Natural killer cell treated with Interleukin-12 subunit alpha and Interleukin-12 subunit beta and Interleukin-15 and Interleukin-18, amount 100 ng/mL, for 72 hours (primary cell): ENCODE measurements at regions not wholly inside any gene's neighbourhood (a gene's known extent, or its start where the extent isn't known, plus 50 kb on each side); places are given as distances from the start of the nearest gene placed in this dataset.
"Not testable (repeated sequence)": the region's sequence is repeated elsewhere in the genome, so short reads cannot be mapped to it uniquely, and the experiment has no call there.

Source experiments
- ATAC-seq, 2 donors: fragments of 150-1000 bp; cut with Tn5 transposase in 1 of 2; sonication (Bioruptor Pico), chemical (Tn5 transposase) in 1 of 2; 2 replicates each; pipeline ENCODE4 v1.10.0; 2021
- DNase-seq: peaks from one replicate; pipeline ENCODE4 v3.0.0; 2022; ENCODE audit warnings: low spot score
- H3K27ac Mint-ChIP-seq, 2 donors: 1 replicate in 1 of 2; 2 replicates in 1 of 2; pipeline ENCODE4 v1.8.0; 2022; ENCODE audit warnings: mixed read lengths in 2 of 2, mild to moderate bottlenecking in 1 of 2, moderate library complexity in 1 of 2
- H3K27me3 Mint-ChIP-seq, 2 donors: 1 replicate in 1 of 2; 2 replicates in 1 of 2; pipeline ENCODE4 v1.8.0; 2022; ENCODE audit warnings: mixed read lengths in 2 of 2
- H3K36me3 Mint-ChIP-seq: one replicate; pipeline ENCODE4 v1.8.0; 2022; ENCODE audit warnings: mixed read lengths
- H3K4me1 Mint-ChIP-seq, 2 donors: 1 replicate in 1 of 2; 2 replicates in 1 of 2; pipeline ENCODE4 v1.8.0; 2022; ENCODE audit warnings: low read depth in 2 of 2, mixed read lengths in 2 of 2, mild to moderate bottlenecking in 1 of 2
- H3K4me3 Mint-ChIP-seq: one replicate; pipeline ENCODE4 v1.8.0; 2022; ENCODE audit warnings: mixed read lengths
- H3K9me3 Mint-ChIP-seq: 2 replicates; pipeline ENCODE4 v1.8.0; 2022; ENCODE audit warnings: mixed read lengths

DNA sequence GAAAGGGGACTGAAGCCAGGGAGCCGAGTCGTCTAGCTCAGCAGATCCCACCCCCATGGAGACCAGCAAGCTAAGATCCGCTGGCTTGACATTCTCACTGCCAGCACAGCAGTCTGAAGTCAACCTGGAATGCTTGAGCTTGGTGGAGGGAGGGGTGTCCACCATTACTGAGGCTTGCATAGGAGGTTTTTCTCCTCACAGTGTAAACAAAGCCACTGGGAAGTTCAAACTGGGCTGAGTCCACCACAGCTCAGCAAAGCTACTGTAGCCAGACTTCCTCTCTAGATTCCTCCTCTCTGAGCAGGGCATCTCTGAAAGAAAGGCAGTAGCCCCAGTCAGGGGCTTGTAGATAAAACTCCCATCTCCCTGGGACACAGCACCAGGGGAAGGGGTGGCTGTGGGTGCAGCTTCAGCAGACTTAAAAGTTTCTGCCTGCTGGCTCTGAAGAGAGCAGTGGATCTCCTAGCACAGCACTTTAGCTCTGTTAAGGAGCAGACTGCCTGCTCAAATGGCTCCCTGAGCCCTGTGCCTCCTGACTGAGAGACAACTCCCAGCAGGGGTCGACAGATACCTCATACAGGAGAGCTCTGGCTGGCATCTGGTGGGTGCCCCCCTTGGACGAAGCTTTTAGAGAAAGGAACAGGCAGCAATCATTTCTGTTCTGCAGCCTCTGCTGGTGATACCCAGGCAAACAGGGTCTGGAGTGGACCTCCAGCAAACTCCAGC is 942.0 kb upstream of the ROBO1 start:
- not testable (repeated sequence) for ATAC-seq, DNase-seq, H3K4me1 Mint-ChIP-seq, H3K4me3 Mint-ChIP-seq, H3K27ac Mint-ChIP-seq, H3K27me3 Mint-ChIP-seq
- H3K36me3 Mint-ChIP-seq = peaks cover 11% of the 10 kb centered on the region
- peaks cover 24% of the 10 kb centered on the region for H3K9me3 Mint-ChIP-seq

DNA sequence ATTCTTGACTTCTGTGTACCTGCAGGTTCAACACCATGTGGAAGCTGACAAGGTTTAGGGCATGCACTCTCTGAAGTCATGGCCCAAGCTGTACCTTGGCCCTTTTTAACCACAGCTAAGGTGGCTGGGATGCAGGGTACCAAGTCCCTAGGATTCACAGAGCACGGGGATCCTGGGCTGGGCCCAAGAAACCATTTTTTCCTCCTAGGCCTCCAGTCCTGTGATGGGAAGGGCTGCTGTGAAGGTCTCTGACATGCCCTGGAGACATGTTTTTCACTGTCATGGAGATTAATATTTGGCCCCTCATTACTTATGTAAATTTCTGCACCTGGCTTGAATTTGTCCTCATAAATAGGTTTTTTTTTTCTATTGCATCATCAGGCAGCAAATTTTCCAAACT is 937.5 kb upstream of the ROBO1 start:
- no peaks in the 10 kb centered on the region for H3K27me3 Mint-ChIP-seq
- no peak overlapping the region for H3K27ac Mint-ChIP-seq
- no peaks in the 10 kb centered on the region for H3K36me3 Mint-ChIP-seq
- H3K9me3 Mint-ChIP-seq = peaks cover 4% of the 10 kb centered on the region
- no peak for DNase-seq
- no peak overlapping the region for H3K4me3 Mint-ChIP-seq
- ATAC-seq = no peak
- H3K4me1 Mint-ChIP-seq = no peaks in the 10 kb centered on the region

DNA sequence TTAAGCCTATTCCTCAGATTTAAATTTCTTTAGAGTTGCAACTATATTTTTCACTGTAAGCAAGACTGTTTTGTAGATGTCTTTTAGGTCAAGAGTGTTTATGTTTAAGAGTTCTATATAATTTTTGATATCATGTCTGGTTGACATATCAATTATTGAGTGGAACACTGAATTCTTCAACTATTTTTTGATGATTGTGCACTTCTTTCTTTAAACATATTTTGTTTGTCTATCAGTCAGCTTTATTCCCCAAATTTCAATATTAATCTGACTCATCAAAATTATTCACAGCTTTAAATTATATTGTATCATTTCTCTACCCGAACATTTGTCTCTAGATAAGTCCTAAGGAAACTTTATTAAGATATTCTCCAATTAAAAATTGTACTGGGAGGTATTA is 933.6 kb upstream of the ROBO1 start:
- H3K36me3 Mint-ChIP-seq = no peaks in the 10 kb centered on the region
- ATAC-seq (no peak), DNase-seq (no peak)
- H3K4me1 Mint-ChIP-seq = no peaks in the 10 kb centered on the region
- no peak overlapping the region for H3K4me3 Mint-ChIP-seq
- peaks cover 9% of the 10 kb centered on the region for H3K9me3 Mint-ChIP-seq
- no peaks in the 10 kb centered on the region for H3K27me3 Mint-ChIP-seq
- H3K27ac Mint-ChIP-seq = no peak overlapping the region

- Mint-ChIP-seq H3K36me3 (peaks cover 1% of the 10 kb centered on the region), H3K4me3 (no peak overlapping the region), H3K9me3 (peaks cover 8% of the 10 kb centered on the region), H3K4me1 (no peaks in the 10 kb centered on the region), H3K27me3 (no peaks in the 10 kb centered on the region), H3K27ac (no peak overlapping the region)
- DNase-seq = no peak
- ATAC-seq = no peak
Measured at GRCh38 chr3:80697291-80697690, 929.5 kb upstream of the ROBO1 start.

- no peak for DNase-seq
- H3K4me1 Mint-ChIP-seq = no peaks in the 10 kb centered on the region
- peaks cover 5% of the 10 kb centered on the region for H3K36me3 Mint-ChIP-seq
- no peaks in the 10 kb centered on the region for H3K27me3 Mint-ChIP-seq
- H3K27ac Mint-ChIP-seq = no peak overlapping the region
- peaks cover 11% of the 10 kb centered on the region for H3K9me3 Mint-ChIP-seq
- H3K4me3 Mint-ChIP-seq = no peak overlapping the region
- ATAC-seq = no peak
Measured at GRCh38 chr3:80696280-80696679, 928.5 kb upstream of the ROBO1 start.

DNA sequence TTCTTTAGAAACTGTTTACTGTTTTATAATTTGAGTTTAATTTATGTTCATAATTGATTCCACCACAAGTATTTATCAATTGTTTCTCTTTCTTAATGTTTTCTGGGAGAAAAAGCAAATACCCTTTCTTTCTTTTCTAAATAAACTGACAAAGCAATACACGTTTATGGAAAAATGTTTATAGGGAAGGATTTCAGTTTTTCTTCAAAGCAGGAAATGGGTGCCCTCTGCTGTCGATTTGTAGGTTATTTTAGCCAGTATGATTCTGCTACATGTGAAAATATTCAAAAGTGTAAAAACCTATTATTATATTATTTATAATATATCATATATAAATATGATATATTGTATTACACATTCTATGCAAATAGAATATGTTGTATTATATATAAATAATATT is 921.0 kb upstream of the ROBO1 start:
- Mint-ChIP-seq H3K36me3 (peaks cover 5% of the 10 kb centered on the region), H3K4me3 (no peak overlapping the region), H3K27ac (no peak overlapping the region), H3K4me1 (no peaks in the 10 kb centered on the region), H3K9me3 (peaks cover 7% of the 10 kb centered on the region), H3K27me3 (no peaks in the 10 kb centered on the region)
- DNase-seq (no peak), ATAC-seq (no peak)

DNA sequence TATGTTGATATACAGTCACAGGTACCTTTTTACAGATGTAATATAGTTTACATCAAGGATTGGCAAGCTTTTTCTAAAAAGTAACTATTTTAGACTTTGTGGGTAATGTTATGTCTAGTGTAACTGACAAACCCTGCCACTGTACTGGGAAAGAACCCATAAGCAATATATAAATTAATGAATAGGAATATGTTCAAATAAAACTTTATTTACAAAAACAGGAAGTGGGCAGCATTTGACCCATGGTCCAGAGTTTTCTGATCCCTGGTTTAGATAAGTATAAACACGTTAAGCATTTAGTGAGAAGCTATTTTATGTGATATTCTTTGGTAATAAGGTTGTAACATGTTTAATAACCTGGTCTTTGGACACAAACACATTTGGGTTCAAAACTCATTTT is 915.2 kb upstream of the ROBO1 start:
- Mint-ChIP-seq H3K27me3 (no peaks in the 10 kb centered on the region), H3K4me3 (no peak overlapping the region), H3K27ac (no peak overlapping the region), H3K36me3 (no peaks in the 10 kb centered on the region), H3K9me3 (peaks cover 3% of the 10 kb centered on the region), H3K4me1 (no peaks in the 10 kb centered on the region)
- DNase-seq (no peak), ATAC-seq (no peak)

GRCh38 chr3:80682235-80682634 is 914.4 kb upstream of the ROBO1 start:
- ATAC-seq = no peak
- Mint-ChIP-seq H3K36me3 (no peaks in the 10 kb centered on the region), H3K27ac (no peak overlapping the region), H3K27me3 (no peaks in the 10 kb centered on the region), H3K9me3 (peaks cover 5% of the 10 kb centered on the region), H3K4me3 (no peak overlapping the region), H3K4me1 (no peaks in the 10 kb centered on the region)
- DNase-seq = no peak

DNA sequence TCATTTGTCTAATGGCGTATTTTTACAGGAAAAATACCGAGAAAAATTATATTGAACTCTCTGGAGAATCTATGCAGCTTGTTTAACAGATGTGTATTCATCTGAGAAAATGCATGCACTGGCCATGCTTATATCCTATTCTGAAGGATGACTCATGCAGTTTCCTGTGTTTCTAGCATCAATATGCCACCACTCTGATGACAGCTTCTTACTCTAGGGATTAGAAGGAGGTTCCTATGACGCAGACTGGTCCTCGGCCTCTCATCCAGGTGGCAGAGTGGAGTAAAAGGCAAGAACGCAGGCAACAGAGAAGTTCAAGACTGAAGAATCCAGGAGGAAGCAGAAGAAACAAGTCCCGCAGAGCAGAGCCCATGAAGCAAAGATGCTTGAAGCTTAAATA is 910.0 kb upstream of the ROBO1 start:
- ATAC-seq = no peak
- no peak for DNase-seq
- peaks cover 5% of the 10 kb centered on the region for H3K9me3 Mint-ChIP-seq
- no peaks in the 10 kb centered on the region for H3K27me3 Mint-ChIP-seq
- H3K36me3 Mint-ChIP-seq = no peaks in the 10 kb centered on the region
- no peak overlapping the region for H3K27ac Mint-ChIP-seq
- no peaks in the 10 kb centered on the region for H3K4me1 Mint-ChIP-seq
- H3K4me3 Mint-ChIP-seq = no peak overlapping the region

DNA sequence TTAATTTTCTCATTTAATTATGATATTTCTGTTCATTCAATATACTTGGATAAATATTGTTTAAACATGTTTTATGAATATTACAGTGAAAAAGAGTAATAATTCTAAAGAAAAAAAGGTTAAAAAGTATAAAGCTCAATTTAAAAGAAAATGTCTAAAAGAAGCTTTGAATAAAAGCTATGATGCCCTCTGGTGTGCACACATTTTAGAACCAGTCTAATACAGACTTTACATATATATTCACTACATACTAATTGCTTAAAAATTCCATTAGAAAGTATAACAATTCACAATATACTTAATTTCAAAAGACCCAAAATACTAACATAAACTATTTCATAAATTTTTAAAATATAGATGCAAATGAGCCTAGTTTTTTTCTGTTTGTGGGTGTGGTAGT is 909.1 kb upstream of the ROBO1 start:
- no peak for ATAC-seq
- H3K4me1 Mint-ChIP-seq = no peaks in the 10 kb centered on the region

GRCh38 chr3:80676261-80676660 is 908.5 kb upstream of the ROBO1 start:
- Mint-ChIP-seq H3K27ac (no peak overlapping the region), H3K4me1 (no peaks in the 10 kb centered on the region), H3K36me3 (no peaks in the 10 kb centered on the region), H3K9me3 (peaks cover 2% of the 10 kb centered on the region), H3K27me3 (no peaks in the 10 kb centered on the region), H3K4me3 (no peak overlapping the region)
- no peak for DNase-seq
- no peak for ATAC-seq

More for the DNA sequence above, 909.1 kb upstream of the ROBO1 start:
- H3K27me3 Mint-ChIP-seq = no peaks in the 10 kb centered on the region
- H3K27ac Mint-ChIP-seq = no peak overlapping the region
- H3K4me3 Mint-ChIP-seq = no peak overlapping the region
- H3K9me3 Mint-ChIP-seq = peaks cover 2% of the 10 kb centered on the region
- no peak for DNase-seq
- H3K36me3 Mint-ChIP-seq = no peaks in the 10 kb centered on the region

- no peak for ATAC-seq
- H3K4me1 Mint-ChIP-seq = no peaks in the 10 kb centered on the region
- no peak for DNase-seq
- H3K4me3 Mint-ChIP-seq = no peak overlapping the region
- peaks cover 2% of the 10 kb centered on the region for H3K9me3 Mint-ChIP-seq
- no peaks in the 10 kb centered on the region for H3K36me3 Mint-ChIP-seq
- H3K27me3 Mint-ChIP-seq = no peaks in the 10 kb centered on the region
- H3K27ac Mint-ChIP-seq = no peak overlapping the region
Measured at GRCh38 chr3:80675790-80676189, 908.0 kb upstream of the ROBO1 start.

DNA sequence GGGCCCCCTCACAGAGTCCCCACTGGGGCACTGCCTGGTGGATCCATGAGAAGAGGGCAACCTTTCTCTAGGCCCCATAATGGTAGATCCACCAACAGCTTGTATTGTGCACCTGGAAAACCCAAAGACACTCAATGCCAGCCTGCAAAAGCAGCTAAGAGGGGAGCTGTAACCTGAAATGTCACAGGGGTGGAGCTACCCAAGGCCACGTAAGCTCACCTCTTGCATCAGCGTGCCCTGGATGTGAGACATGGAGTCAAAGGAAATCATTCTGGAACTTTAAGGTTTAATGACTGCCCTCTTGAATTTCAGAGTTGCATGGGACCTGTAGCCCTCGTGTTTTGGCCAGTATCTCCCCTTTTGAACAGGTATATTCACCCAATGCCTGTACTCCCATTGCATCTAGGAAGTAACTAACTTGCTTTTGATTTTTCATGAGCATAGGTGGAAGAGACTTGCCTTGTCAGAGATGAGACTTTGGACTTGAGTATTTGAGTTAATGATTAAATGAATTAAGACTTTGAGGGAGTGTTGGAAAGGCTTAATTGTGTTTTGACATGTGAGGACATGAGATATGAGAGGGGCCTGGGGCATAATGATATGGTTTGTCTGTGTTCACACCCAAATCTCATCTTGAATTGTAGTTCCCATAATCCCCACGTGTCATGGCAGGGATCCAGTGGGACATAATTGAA is 900.9 kb upstream of the ROBO1 start:
- Mint-ChIP-seq H3K36me3 (peaks cover 6% of the 10 kb centered on the region), H3K27me3 (no peaks in the 10 kb centered on the region), H3K4me3 (no peak overlapping the region), H3K27ac (no peak overlapping the region), H3K4me1 (no peaks in the 10 kb centered on the region), H3K9me3 (peaks cover 11% of the 10 kb centered on the region)
- DNase-seq (no peak), ATAC-seq (no peak)

GRCh38 chr3:80668100-80668499 is 900.3 kb upstream of the ROBO1 start:
- Mint-ChIP-seq H3K27me3 (no peaks in the 10 kb centered on the region), H3K27ac (no peak overlapping the region), H3K9me3 (peaks cover 11% of the 10 kb centered on the region), H3K4me3 (no peak overlapping the region), H3K4me1 (no peaks in the 10 kb centered on the region), H3K36me3 (peaks cover 6% of the 10 kb centered on the region)
- ATAC-seq (no peak), DNase-seq (no peak)

DNA sequence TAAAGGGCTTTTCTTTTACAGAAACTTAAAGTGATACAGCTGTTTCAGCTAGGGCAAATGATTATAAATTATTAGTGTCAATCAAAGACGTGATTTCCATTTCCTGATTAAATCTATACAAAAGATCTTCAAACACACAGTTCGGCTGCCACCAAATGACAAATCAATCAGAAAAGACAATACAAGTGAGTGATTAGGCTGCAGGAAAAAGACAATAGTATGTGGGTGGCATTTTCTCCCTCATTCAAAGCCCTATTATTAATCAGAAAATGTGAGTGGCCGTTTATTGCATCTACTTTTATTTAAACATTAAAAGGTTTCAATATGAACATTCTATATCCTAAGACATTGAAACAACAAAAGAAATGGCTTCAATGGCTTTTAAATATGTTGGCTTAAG is 895.6 kb upstream of the ROBO1 start:
- DNase-seq = no peak
- Mint-ChIP-seq H3K9me3 (peaks cover 15% of the 10 kb centered on the region), H3K4me1 (no peaks in the 10 kb centered on the region), H3K27me3 (no peaks in the 10 kb centered on the region), H3K4me3 (no peak overlapping the region), H3K36me3 (peaks cover 8% of the 10 kb centered on the region), H3K27ac (no peak overlapping the region)
- ATAC-seq = no peak
